ENCODE measurements at regions not wholly inside any gene's neighbourhood (a gene's known extent, or its start where the extent isn't known, plus 50 kb on each side); places are given as distances from the start of the nearest gene placed in this dataset.

DNA sequence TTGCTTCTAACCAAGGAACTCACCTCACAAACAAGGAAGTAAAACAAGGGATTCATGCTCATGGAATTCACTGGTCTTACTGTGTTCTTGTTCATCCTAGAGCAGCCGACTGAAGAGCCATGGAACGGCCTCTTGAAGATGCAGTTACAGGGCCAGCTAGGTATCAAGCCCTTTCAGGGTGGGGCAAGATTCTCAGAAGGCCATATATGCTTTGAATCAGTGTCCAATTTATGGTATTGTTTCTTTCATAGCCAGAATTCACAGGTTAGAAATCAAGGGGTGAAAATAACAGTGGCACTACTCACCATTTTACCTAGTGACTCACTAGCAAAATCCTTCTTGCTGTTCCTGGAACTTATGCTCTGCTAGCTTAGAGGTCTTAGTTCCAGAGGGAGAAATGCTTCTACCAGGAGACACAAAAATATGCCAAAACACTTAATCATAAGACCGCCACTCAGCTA is 159.5 kb upstream of the CDH10 start:
- H3K9me3 ChIP-seq (ENCODE audit: control insufficient read depth, insufficient read depth, low read length), result no peaks in the 10 kb centered on the region
- H3F3A ChIP-seq (ENCODE audit: control insufficient read depth, insufficient read depth), result no peaks in the 10 kb centered on the region
- H3K27ac ChIP-seq (ENCODE audit: low read depth, low read length), result no peak overlapping the region
- no peaks in the 10 kb centered on the region for H3K27me3 ChIP-seq (ENCODE audit: control insufficient read depth, low read length)
- no peaks in the 10 kb centered on the region for H3K36me3 ChIP-seq (ENCODE audit: control insufficient read depth, low read length)
- no peak overlapping the region for H3K4me3 ChIP-seq (ENCODE audit: low read length)
- no peaks in the 10 kb centered on the region for H3K4me1 ChIP-seq (ENCODE audit: control insufficient read depth, low read length)
- H4K20me1 ChIP-seq (ENCODE audit: control insufficient read depth, insufficient read depth, low read depth, low read length), result no peaks in the 10 kb centered on the region
- no peaks in the 10 kb centered on the region for H3K9me2 ChIP-seq (replicated peaks; ENCODE audit: control insufficient read depth, low read length)
- TF ChIP-seq EZH2phosphoT487 (IDR thresholded peaks at IDR 0.05; ENCODE audit: borderline replicate concordance, low read length), result no peak
- TF ChIP-seq, protein P1, sequence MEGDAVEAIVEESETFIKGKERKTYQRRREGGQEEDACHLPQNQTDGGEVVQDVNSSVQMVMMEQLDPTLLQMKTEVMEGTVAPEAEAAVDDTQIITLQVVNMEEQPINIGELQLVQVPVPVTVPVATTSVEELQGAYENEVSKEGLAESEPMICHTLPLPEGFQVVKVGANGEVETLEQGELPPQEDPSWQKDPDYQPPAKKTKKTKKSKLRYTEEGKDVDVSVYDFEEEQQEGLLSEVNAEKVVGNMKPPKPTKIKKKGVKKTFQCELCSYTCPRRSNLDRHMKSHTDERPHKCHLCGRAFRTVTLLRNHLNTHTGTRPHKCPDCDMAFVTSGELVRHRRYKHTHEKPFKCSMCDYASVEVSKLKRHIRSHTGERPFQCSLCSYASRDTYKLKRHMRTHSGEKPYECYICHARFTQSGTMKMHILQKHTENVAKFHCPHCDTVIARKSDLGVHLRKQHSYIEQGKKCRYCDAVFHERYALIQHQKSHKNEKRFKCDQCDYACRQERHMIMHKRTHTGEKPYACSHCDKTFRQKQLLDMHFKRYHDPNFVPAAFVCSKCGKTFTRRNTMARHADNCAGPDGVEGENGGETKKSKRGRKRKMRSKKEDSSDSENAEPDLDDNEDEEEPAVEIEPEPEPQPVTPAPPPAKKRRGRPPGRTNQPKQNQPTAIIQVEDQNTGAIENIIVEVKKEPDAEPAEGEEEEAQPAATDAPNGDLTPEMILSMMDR (IDR thresholded peaks at IDR 0.05; ENCODE audit: low read depth, low read length, poor library complexity, severe bottlenecking), result no peak
- no peaks in the 10 kb centered on the region for H3K79me2 ChIP-seq (ENCODE audit: control insufficient read depth, low read length)
- H3K4me2 ChIP-seq (ENCODE audit: low read length), result no peak overlapping the region

DNA sequence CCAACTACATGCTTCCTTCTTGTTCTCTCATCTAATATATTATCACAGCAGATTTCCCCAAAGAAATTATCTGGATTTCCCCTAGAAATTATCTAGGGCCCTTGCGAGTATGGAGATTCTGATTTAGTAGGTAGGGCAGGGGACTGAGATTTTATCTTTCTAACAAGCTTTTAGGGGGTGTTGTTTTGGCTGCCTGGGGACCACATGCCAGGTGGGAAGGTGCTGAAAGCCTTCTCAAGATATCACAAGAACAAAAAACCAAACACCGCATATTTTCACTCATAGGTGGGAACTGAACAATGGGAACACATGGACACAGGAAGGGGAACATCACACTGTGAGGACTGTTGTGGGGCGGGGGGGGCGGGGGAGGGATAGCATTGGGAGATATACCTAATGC is 146.5 kb upstream of the CDH10 start:
- H3K27me3 ChIP-seq (ENCODE audit: control insufficient read depth, low read length), result no peaks in the 10 kb centered on the region
- H4K20me1 ChIP-seq (ENCODE audit: control insufficient read depth, insufficient read depth, low read depth, low read length), result no peaks in the 10 kb centered on the region
- no peak overlapping the region for H3K4me3 ChIP-seq (ENCODE audit: low read length)
- no peak overlapping the region for H3K27ac ChIP-seq (ENCODE audit: low read depth, low read length)
- no peaks in the 10 kb centered on the region for H3K9me2 ChIP-seq (replicated peaks; ENCODE audit: control insufficient read depth, low read length)
- H3K36me3 ChIP-seq (ENCODE audit: control insufficient read depth, low read length), result no peaks in the 10 kb centered on the region
- no peak overlapping the region for H3K4me2 ChIP-seq (ENCODE audit: low read length)
- H3K9me3 ChIP-seq (ENCODE audit: control insufficient read depth, insufficient read depth, low read length), result no peaks in the 10 kb centered on the region
- H3K79me2 ChIP-seq (ENCODE audit: control insufficient read depth, low read length), result no peaks in the 10 kb centered on the region
- no peaks in the 10 kb centered on the region for H3K4me1 ChIP-seq (ENCODE audit: control insufficient read depth, low read length)
- TF ChIP-seq EZH2phosphoT487 (IDR thresholded peaks at IDR 0.05; ENCODE audit: borderline replicate concordance, low read length), result no peak
- TF ChIP-seq, protein P1 (IDR thresholded peaks at IDR 0.05; ENCODE audit: low read depth, low read length, poor library complexity, severe bottlenecking), result no peak
- H3F3A ChIP-seq (ENCODE audit: control insufficient read depth, insufficient read depth), result no peaks in the 10 kb centered on the region

DNA sequence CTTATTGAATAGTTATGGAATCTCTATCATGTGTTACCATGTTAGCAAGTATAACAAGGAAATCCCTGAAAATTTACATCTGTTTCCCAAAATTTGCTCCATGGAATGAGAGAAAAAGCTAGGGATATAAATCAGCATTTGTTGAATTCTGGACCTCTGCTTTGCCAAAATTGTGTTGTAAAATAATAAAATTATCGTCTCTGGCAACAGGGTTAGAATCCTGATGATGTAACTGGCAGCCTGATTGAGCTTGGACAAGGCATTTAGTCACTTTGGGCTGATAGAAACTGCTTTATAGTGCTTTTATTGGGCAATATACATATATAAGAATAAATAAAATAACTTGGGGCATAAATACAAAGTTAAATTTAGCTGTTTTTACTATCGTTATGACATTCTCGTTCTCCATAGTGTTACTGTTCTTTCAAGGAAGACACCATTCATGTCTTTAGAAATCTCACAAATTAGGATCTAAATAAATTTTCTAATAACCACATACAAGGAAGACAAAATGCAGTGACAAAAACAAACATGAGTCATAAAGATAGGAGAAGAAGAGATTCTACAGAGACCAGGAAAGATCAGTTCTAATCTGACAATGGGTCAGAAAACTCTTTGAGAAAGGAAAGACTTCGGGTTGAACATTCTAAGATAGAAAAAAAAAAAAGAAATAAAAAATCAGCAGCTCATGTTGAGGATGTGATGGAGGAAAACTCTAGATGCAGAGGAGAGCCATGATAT is 145.0 kb upstream of the CDH10 start:
- H3K4me2 ChIP-seq (ENCODE audit: low read length), result no peak overlapping the region
- no peaks in the 10 kb centered on the region for H3K9me2 ChIP-seq (replicated peaks; ENCODE audit: control insufficient read depth, low read length)
- H3K36me3 ChIP-seq (ENCODE audit: control insufficient read depth, low read length), result no peaks in the 10 kb centered on the region
- no peaks in the 10 kb centered on the region for H3K4me1 ChIP-seq (ENCODE audit: control insufficient read depth, low read length)
- no peak overlapping the region for H3K27ac ChIP-seq (ENCODE audit: low read depth, low read length)
- H3K9me3 ChIP-seq (ENCODE audit: control insufficient read depth, insufficient read depth, low read length), result no peaks in the 10 kb centered on the region
- H3K79me2 ChIP-seq (ENCODE audit: control insufficient read depth, low read length), result no peaks in the 10 kb centered on the region
- no peak overlapping the region for H3K4me3 ChIP-seq (ENCODE audit: low read length)
- no peaks in the 10 kb centered on the region for H3F3A ChIP-seq (ENCODE audit: control insufficient read depth, insufficient read depth)
- H3K27me3 ChIP-seq (ENCODE audit: control insufficient read depth, low read length), result no peaks in the 10 kb centered on the region
- H4K20me1 ChIP-seq (ENCODE audit: control insufficient read depth, insufficient read depth, low read depth, low read length), result no peaks in the 10 kb centered on the region
- TF ChIP-seq, protein P1 (IDR thresholded peaks at IDR 0.05; ENCODE audit: low read depth, low read length, poor library complexity, severe bottlenecking), result no peak
- TF ChIP-seq EZH2phosphoT487 (IDR thresholded peaks at IDR 0.05; ENCODE audit: borderline replicate concordance, low read length), result no peak

Measured in DOHH2 (cell line).